HAP-1 (cell line): ENCODE measurements at regions not wholly inside any gene's neighbourhood (a gene's known extent, or its start where the extent isn't known, plus 50 kb on each side); places are given as distances from the start of the nearest gene placed in this dataset.
A peak's percentile ranks its signal among the peaks of the same experiment; 100 is the strongest.

Experiments used
- DNase-seq, 2 experiments: peaks; one replicate each; pipeline ENCODE4 v3.0.0-alpha.2; 2016 to 2020; ENCODE audit warnings: low spot score in 2 of 2
- H3K27me3 ChIP-seq: fragments of 250-450 bp; sonication (Bioruptor Pico); 2 replicates; pipeline ENCODE4 v1.5.1; 2020; ENCODE audit warnings: low read depth, mild to moderate bottlenecking, moderate library complexity
- H3K36me3 ChIP-seq: fragments of 250-450 bp; sonication (Bioruptor Pico); replicated peaks from 2 replicates; pipeline ENCODE4 v1.5.1; 2020; ENCODE audit warnings: mild to moderate bottlenecking
- H3K4me1 ChIP-seq: fragments of 250-450 bp; sonication (Bioruptor Pico); 2 replicates; pipeline ENCODE4 v1.5.1; 2020; ENCODE audit warnings: mild to moderate bottlenecking
- H3K4me3 ChIP-seq: fragments of 250-450 bp; sonication (Bioruptor Pico); 2 replicates; pipeline ENCODE4 v1.5.1; 2020; ENCODE audit warnings: mild to moderate bottlenecking, moderate library complexity
- H3K9me3 ChIP-seq: fragments of 250-450 bp; sonication (Bioruptor Pico); 2 replicates; pipeline ENCODE4 v1.5.1; 2020; ENCODE audit warnings: mild to moderate bottlenecking, moderate library complexity
- in situ Hi-C: fragments of 300-500 bp; cut with MboI; formaldehyde crosslinking; loops from 3 replicates; pipeline ENCODE4 v1.14.3; 2020; ENCODE audit warnings: low sequenced_read_pairs, inconsistent platforms, mixed read lengths

DNA sequence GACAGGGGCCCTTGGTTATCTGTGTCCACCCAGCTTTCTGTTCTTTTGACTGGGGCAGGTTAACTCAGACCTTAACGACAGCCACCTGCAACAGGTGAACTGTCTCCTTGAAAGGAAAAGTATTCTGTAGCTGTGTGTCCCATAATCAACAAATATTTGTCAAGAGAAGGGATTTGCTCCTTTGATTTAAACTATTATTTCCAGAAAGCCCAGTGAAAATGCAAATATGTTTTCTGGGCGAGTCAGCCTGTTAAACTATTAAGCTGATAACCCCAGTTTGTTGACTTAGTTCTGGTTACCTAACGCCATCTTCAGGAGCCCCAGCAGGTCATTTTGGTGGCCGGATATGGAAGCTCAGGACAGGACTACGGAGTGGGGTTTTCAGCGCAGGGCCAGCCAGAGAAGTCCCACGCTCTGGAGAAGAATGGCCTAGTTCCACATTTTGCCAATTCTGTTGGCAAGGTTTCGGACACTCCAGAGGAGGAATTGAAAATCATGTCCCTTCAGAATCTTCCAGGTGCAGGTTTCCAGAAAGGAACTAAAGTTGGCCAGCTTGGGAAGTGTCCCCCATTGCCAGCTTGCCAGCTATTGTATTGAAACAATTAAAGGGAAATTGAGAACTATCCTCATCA, 54.5 kb downstream of the ADRA2A start:
- DNase-seq, result no peak
- Histone ChIP-seq H3K9me3 (no peaks in the 10 kb centered on the region), H3K4me1 (no peaks in the 10 kb centered on the region), H3K36me3 (no peaks in the 10 kb centered on the region), H3K4me3 (no peak overlapping the region), H3K27me3 (peaks cover 3% of the 10 kb centered on the region; the same call in 1 of the 2 replicates)
- in situ Hi-C loops, result no loop called here

DNA sequence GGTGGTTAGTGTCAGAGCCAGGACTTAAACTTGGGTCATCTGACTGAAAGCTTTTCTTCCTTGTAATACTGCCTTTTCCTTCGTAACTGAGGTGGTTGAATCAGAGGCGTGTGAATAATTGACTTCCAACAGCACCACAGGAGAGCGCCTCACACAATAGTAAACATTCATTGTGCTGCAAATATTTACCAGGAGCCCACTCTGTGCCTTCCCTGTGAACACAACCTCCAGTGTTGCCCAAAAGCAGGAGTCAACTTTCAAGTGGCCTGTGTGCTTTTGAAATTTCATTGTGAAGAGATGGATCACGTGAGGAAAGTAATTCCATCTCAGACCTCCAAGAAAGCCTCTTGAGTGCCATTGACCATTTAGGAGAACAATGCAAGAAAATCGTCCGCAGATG, 60.2 kb downstream of the ADRA2A start:
- H3K36me3 ChIP-seq, result no peaks in the 10 kb centered on the region
- peaks cover 3% of the 10 kb centered on the region for H3K27me3 ChIP-seq
- H3K4me3 ChIP-seq, result no peak overlapping the region
- in situ Hi-C loops, result no loop called here
- no peak for DNase-seq
- H3K9me3 ChIP-seq, result no peaks in the 10 kb centered on the region
- no peaks in the 10 kb centered on the region for H3K4me1 ChIP-seq

DNA sequence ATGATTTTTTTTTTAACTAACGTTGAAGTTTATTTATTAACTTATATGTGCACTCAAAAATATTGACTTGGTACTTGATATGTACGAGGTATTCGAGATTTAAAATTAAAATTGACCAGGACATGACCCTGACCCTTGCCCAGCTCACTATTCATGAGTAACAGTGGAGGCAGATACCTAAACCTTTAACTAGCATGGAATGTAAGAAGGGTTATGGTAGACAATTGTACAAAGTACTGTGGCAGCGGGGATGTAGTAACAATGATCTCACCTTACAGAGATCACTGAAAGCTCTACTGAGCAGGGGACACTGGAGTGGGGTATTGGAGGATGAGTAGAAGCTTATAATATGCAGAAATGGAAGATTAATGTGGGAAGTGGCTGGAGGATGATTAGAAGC, 60.8 kb downstream of the ADRA2A start:
- H3K4me3 ChIP-seq, result no peak overlapping the region
- no peaks in the 10 kb centered on the region for H3K36me3 ChIP-seq
- no peak for DNase-seq
- H3K4me1 ChIP-seq, result no peaks in the 10 kb centered on the region
- peaks cover 3% of the 10 kb centered on the region; the same call in 1 of the 2 replicates for H3K27me3 ChIP-seq
- in situ Hi-C loops, result no loop called here
- no peaks in the 10 kb centered on the region for H3K9me3 ChIP-seq

DNA sequence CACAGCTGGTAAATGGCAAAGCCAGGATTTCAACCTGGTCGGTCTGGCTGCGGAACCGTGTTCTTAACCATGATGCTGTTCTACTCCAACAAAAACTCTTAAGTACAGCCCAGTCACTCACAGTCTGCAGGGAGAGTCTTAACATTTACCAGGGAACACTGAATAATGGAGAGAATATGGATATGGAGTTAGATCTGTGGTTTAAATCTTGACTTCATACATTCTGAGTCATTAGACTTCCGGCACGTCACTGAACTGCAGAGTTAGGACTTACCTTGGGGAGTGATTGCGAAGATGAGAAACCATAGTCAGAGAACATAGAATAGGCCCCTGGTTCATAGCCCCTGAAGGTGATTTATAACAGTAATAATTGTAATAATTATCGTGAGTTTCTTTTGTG, 61.7 kb downstream of the ADRA2A start:
- in situ Hi-C loops, result no loop called here
- Histone ChIP-seq H3K27me3 (peaks cover 3% of the 10 kb centered on the region; the same call in 1 of the 2 replicates), H3K4me3 (no peak overlapping the region), H3K36me3 (no peaks in the 10 kb centered on the region), H3K9me3 (no peaks in the 10 kb centered on the region), H3K4me1 (no peaks in the 10 kb centered on the region)
- no peak for DNase-seq

DNA sequence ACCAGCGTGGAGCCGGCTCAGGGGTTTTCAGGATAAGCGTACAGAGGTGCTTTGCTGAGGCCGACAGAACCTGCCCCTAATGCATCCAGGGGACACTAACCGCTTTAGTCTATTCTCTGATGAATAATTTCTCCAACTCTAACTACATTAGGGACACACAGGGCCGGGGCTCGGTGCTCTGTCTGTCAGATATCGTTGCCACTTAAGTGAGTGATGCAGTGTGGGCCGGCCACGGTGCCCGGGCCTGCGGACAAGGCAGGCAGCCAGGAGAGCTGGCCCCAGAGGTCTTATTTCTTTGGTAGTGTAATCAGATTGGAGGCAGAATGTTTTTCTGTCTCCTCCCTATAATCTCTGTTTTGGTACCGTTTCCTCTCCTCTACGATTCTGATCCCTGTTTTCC, 62.7 kb downstream of the ADRA2A start:
- DNase-seq, result no peak
- H3K4me3 ChIP-seq, result no peak overlapping the region
- H3K36me3 ChIP-seq, result no peaks in the 10 kb centered on the region
- H3K27me3 ChIP-seq, result peaks cover 3% of the 10 kb centered on the region; the same call in 1 of the 2 replicates
- H3K4me1 ChIP-seq, result no peaks in the 10 kb centered on the region
- in situ Hi-C loops, result no loop called here
- no peaks in the 10 kb centered on the region for H3K9me3 ChIP-seq

DNA sequence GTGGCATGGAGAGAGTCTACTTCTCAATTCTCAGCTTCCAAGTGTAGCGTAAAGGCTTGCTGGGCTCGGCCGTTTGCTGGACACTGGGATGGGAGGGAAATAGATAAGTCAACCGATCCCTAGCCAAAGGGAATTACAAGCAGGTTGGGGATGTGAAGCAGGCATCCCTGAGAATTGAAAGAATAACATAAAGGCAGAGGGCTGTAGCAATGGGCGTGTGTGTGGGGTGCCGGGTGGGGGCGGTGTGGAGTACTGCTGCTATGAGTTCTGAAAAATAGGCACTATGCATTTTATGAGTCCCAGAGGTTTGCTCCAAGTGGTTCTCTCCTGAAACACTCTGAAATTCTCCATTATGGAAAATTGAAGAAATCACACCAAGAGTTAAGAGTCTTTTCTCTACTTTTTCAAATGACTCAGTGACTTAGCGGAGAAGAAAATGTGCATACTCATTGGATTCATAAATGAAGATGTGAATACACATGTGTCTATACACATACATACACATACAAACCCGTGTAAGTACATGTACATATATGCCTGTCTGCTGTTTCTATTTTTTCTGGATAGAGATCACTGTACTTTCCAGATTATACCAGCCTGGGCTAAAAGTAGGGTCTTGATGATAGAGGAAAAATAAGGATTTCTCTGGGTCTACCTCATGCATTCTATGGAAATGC, 65.4 kb downstream of the ADRA2A start:
- no peaks in the 10 kb centered on the region for H3K9me3 ChIP-seq
- DNase-seq, result peak in 1 of 2 experiments; percentile 56
- in situ Hi-C loops, result no loop called here
- no peaks in the 10 kb centered on the region for H3K4me1 ChIP-seq
- H3K36me3 ChIP-seq, result no peaks in the 10 kb centered on the region
- no peak overlapping the region for H3K4me3 ChIP-seq
- H3K27me3 ChIP-seq, result no peaks in the 10 kb centered on the region; the same call in 1 of the 2 replicates

DNA sequence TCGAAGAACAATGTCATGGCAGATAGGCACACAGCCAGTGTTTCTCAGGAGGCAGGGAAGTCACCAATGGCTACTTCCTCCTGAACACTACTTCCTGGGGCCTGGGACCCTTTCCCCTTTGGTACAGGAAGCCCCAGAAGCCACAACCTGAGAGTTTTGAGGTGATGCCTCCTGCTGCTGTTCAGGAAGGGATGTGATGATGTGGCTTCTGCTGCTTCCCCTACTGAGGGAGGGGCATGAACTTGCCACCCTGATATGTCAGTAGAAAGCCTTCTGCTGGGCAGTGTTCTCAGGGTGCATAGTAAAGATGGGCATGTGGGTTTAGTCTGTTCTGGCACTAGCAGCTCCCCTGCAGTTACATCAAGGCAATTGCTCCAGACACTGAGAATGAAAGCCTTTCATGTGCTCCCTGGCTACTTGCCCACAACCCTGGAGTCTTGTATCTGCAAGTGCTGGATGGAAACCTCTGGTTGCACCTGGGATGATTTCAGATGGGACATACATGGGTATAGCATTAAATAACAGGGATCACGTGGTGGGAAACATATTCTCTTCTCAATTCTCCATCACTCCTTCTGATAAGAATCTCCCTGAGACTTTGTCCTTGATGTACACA, 69.3 kb downstream of the ADRA2A start:
- in situ Hi-C loops, result no loop called here
- Histone ChIP-seq H3K27me3 (no peaks in the 10 kb centered on the region; the same call in 1 of the 2 replicates), H3K4me1 (no peaks in the 10 kb centered on the region), H3K9me3 (no peaks in the 10 kb centered on the region), H3K4me3 (no peak overlapping the region), H3K36me3 (no peaks in the 10 kb centered on the region)
- no peak for DNase-seq

DNA sequence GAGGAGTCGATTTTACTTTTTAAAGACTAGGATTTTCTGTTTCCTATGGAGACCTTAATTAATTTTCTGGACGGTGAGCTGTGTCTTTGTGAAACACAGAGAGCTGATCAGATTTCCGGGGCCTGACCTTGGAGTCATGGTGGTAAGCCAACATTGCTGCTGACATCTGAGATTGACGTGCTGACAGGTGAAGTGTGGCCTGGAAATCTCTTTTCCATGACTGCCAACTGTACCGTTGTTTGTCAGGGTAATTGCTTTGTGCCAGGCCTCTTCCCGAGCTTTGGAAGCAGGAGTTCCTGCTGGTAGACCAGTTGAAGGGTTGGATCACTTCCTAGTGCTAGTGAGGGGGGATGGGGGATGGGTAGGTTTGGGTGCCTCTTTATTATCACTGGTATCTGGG, 71.2 kb downstream of the ADRA2A start:
- H3K36me3 ChIP-seq, result no peaks in the 10 kb centered on the region
- H3K27me3 ChIP-seq, result no peaks in the 10 kb centered on the region
- H3K4me1 ChIP-seq, result no peaks in the 10 kb centered on the region
- no peak overlapping the region for H3K4me3 ChIP-seq
- no peaks in the 10 kb centered on the region for H3K9me3 ChIP-seq
- in situ Hi-C loops, result no loop called here
- DNase-seq, result no peak

DNA sequence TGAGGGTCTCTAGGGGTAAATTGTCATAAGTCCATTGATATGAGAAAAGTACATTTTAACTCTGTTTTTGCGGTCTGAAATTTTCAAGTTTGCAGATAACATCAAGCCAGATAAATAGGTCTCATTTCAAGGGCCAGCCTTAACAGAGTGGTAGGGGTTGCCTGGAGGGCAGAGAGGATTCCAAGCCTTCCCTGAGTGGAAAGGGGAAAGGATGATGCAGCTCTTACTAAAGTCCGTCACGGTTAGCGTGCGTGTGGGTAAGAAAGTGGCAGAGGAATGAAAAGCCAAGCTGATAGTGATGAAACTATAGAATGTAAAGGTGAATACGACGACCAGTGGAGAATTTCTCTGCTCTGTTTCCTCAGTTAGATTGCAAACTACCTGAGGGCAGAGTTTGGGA, 71.6 kb downstream of the ADRA2A start:
- H3K36me3 ChIP-seq, result no peaks in the 10 kb centered on the region
- in situ Hi-C loops, result no loop called here
- no peak overlapping the region for H3K4me3 ChIP-seq
- no peak for DNase-seq
- no peaks in the 10 kb centered on the region; the same call in 1 of the 2 replicates for H3K9me3 ChIP-seq
- H3K27me3 ChIP-seq, result no peaks in the 10 kb centered on the region
- no peaks in the 10 kb centered on the region for H3K4me1 ChIP-seq

DNA sequence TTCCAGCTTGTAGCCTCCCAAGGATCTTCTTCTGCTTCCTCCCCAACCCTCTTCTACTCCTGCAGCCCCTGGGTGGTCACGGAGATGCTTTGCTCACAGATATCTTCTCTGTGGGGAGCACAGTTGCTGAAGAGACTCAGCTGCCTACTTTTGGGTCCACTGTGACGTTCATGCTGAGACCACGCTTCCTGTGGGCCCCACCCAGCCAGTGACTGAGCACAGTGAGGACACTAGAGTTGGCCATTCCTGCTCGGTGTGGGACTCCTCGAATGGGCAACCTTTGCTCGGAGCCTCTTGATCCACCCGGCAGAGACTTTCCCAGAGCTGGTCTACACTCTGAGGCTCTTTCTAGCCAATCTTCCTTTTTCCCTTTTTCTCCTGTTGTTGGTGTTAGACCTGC, 73.9 kb downstream of the ADRA2A start:
- Histone ChIP-seq H3K4me3 (no peak overlapping the region), H3K4me1 (no peaks in the 10 kb centered on the region), H3K27me3 (no peaks in the 10 kb centered on the region), H3K36me3 (no peaks in the 10 kb centered on the region), H3K9me3 (no peaks in the 10 kb centered on the region; the same call in 1 of the 2 replicates)
- in situ Hi-C loops, result no loop called here
- DNase-seq, result no peak

DNA sequence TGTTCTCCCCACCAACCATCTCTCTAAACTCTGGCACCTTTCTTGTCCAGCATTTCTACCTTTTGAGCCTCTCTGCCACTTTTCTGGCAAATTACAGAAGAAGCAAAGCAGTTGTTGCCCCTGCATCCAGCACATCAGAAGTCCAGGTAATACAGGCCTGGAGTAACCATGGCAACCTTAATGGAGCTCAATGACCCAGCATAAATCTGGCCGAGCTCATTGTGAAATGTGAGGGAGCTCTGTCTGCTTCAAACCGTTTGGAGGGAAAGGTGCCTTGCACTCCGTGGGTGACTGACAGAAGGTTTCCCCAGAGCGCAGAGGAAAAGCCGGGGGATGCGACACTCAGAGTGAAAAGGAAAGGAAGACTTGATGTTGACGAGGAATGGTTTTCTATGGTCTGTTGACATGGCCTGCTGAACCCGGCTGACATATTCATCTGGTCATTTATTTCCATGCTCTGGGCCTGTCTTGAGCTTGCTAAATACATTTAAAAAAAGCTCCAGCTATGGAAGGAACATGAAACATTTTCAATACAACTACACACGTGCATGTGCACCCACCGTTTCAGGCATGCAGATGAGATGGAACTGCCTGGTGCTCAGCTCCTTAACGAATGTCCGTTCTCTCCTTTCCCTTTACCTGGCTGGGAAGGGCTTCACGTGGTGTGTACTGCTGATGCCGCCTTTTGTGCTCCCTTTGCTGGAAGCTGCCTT, 74.9 kb downstream of the ADRA2A start:
- no peaks in the 10 kb centered on the region; the same call in 1 of the 2 replicates for H3K9me3 ChIP-seq
- no peaks in the 10 kb centered on the region for H3K4me1 ChIP-seq
- no peak overlapping the region for H3K4me3 ChIP-seq
- DNase-seq, result no peak
- H3K27me3 ChIP-seq, result no peaks in the 10 kb centered on the region
- H3K36me3 ChIP-seq, result no peaks in the 10 kb centered on the region
- in situ Hi-C loops, result no loop called here

DNA sequence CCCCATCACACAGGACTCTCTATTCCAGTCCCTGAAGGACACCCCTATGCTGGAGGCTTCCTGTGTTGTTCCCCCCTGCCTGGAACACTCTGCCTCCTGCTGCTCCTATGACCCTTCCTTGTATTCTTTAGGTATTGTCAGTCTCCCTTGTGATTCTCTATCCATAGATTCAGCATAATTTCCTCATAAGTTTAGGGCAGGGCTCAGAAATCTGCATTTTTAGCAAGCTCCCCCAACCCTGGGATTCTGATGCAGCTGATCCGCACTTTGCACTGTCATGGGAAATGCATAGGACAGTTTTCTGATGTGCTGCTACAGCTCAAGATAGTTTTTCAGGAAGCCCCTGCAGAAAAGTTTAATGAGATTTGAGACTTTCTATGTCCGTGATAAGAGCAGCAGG, 79.9 kb downstream of the ADRA2A start:
- DNase-seq, result no peak
- Histone ChIP-seq H3K4me1 (no peaks in the 10 kb centered on the region), H3K36me3 (no peaks in the 10 kb centered on the region), H3K27me3 (no peaks in the 10 kb centered on the region), H3K4me3 (no peak overlapping the region), H3K9me3 (no peaks in the 10 kb centered on the region; the same call in 1 of the 2 replicates)
- in situ Hi-C loops, result no loop called here

DNA sequence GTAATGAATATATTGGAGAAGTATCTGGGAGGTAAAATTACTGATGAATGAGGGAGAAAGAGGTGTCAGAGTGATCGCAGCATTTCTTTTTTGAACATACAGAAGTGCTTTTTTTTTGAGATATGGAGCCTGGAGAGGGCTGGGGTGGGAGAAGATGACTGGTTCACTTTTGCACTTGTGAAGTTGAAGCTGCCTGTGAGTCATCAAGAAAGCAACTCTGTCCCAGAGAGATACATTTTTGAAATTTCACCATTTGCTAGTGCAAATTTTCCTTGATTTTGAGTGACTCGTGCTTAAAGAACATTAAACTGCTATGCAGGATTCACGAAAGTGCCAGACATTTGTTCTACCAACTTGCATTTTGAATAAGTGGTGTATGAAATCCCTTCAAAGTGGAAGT, 81.8 kb downstream of the ADRA2A start:
- Histone ChIP-seq H3K4me1 (no peaks in the 10 kb centered on the region), H3K36me3 (no peaks in the 10 kb centered on the region), H3K27me3 (no peaks in the 10 kb centered on the region), H3K9me3 (no peaks in the 10 kb centered on the region), H3K4me3 (no peak overlapping the region)
- in situ Hi-C loops, result no loop called here
- DNase-seq, result no peak
